NCI-H2171 treated with DMSO at 0.1 percent for 48 hours (cell line): ENCODE measurements at regions not wholly inside any gene's neighbourhood (a gene's known extent, or its start where the extent isn't known, plus 50 kb on each side); places are given as distances from the start of the nearest gene placed in this dataset.
"Not testable (repeated sequence)": the region's sequence is repeated elsewhere in the genome, so short reads cannot be mapped to it uniquely, and the experiment has no call there.

Experiments used
- DNase-seq: peaks from one replicate; lab custom pipeline; 2025; lab: John Stamatoyannopoulos, UW

DNA sequence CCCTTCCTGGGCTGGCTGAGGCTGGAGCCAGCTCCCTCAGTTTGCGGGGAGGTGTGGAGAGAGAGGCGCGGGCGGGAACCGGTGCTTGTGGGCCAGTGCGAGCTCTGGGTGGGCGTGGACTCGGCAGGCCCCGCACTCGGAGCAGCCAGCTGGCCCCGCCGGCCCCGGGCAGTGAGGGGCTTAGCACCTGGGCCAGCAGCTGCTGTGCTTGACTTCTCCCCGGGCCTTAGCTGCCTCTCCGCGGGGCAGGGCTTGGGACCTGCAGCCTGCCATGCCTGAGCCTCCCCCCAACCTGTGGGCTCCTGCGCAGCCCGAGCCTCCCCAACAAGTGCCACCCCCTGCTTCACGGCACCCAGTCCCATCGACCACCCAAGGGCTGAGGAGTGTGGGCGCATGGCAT, 81.6 kb upstream of the CCNG1 start:
- DNase-seq, result not testable (repeated sequence)

DNA sequence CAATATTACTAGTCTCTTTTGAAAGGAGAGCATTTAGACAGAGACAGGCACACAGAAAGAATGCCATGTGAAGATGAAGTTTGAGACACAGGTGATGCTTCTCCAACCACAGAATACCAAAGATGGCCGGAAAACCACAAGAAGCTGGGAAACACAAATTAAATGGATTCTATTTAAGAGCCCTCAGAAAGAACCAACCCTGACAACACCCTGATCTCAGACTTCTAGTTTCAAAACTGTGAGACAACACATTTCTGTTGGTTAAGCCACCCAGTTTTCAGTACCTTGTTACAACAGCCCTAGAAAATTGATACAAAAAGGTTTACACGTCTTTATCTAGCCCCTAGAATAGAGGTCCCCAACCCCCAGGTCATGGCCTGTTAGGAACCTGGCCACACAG, 79.8 kb upstream of the CCNG1 start:
- DNase-seq, result no peak

DNA sequence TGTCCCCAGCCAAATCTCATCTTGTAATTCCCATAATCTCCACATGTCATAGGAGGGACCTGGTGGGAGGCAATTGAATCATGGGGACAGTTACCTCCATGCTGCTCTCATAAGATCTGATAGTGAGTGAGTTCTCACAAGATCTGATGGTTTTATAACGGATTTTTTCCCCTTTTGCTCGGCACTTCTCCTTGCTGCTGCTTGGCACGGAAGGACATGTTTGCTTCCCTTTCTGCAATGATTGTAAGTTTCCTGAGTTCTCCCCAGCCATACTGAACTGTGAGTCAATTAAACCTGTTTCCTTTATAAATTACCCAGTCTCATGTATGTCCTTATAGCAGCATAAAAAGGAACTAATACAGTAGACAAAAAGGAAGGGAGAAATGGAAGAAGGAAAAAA, 76.7 kb upstream of the CCNG1 start:
- no peak for DNase-seq

DNA sequence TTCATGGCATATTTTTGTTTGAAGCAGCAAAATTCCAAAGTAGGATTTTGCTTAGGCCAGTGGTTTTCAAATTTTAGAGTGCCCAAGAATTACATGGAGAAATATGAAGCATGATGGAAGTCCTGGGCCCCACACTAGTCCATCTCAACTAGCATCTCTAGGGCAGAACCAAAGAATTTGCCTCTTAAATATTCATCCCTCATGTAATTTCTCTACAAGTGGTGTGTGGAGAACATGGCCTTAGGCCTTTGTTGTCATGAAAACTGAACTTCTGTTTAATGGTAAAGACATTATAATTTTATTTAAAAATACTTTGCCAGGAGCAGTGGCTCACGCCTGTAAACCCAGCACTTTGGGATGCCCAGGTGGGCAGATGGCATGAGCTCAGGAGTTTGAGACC, 75.9 kb upstream of the CCNG1 start:
- no peak for DNase-seq

DNA sequence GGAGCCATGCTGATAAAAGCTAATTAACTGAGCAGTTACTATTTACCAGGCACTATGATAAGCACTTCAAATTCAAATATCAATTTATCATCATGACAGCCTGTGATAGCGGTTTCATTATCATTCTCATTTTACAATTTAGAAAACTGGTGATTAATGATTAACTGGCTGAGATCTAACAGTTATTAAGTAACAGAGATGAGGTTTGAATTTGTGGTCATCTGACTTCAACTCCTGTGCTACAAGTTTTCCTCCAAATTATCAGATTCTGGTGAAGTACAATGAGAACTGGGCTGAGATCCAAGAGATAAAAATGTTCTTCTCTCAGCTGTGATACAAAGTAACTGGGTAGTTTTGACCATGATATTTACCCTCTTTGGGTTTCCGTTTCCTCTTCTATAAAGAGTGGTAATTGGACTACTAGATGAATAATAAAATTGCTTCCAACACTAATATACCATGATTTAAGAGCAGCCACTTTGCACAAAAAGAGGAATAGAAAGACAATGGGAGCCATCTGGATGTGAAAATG, 74.5 kb upstream of the CCNG1 start:
- DNase-seq, result no peak

DNA sequence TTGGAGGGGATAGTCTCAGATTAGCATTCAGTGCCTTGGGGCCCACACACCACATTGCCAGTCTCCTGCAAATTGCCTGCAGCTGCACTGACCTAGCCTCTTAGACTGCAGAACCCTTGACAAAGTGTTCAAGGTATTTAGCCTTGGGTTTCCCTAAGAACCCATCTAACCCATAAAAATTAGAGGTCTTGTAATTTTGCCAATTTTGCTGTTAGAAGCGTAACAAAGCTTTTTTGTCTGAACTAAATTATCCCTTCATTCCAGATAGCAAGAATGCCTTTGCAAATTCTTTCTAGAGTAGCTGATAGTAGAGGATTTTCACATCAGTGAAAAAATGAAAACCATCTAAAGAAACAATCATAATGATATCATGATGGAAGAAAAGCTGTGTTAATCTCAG, 74.0 kb upstream of the CCNG1 start:
- no peak for DNase-seq

DNA sequence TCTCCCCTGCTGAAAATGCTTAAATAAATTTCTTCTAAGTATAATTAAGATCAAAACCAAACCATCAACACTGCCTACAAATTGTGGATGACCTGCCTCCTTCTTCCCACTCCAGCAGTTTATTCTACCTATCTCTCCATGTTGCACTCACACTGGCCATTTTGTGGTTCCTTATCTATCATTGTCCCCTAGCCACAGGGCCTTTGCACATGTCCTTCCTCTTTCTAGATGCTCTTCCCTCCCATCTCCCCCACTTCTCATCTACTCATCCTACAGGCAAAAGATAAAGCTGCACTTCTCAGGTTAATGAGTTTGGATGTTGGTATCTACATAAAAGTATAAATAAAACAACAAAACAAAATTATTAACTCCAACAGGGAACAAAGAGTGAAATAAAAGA, 70.6 kb upstream of the CCNG1 start:
- no peak for DNase-seq

DNA sequence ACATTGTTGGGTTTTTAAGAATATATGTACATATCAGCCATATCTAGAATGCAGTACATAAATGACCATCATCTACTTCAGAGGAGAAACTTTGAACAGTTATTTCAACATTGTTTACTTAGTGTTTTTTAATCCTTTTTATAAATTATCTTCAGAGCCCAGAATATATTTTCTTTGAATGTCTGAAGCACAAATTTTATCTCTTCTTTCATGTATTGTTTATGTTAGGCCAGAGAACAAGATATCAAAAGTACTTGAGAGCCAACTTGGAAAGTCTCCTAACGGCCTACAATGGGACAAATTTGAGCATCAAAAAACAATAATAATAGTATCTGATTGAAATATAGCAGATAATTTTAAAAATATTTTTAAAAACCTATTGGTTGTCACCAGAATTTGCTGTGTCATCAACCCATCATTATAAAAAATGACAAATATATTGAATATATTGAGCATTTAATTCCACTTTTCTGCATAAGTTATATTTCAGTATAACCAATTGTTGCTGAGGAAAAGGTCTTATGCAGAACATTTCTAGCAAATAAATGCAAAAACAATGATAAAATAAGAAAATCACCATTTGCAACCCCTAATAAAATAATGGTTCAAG, 67.5 kb upstream of the CCNG1 start:
- no peak for DNase-seq

DNA sequence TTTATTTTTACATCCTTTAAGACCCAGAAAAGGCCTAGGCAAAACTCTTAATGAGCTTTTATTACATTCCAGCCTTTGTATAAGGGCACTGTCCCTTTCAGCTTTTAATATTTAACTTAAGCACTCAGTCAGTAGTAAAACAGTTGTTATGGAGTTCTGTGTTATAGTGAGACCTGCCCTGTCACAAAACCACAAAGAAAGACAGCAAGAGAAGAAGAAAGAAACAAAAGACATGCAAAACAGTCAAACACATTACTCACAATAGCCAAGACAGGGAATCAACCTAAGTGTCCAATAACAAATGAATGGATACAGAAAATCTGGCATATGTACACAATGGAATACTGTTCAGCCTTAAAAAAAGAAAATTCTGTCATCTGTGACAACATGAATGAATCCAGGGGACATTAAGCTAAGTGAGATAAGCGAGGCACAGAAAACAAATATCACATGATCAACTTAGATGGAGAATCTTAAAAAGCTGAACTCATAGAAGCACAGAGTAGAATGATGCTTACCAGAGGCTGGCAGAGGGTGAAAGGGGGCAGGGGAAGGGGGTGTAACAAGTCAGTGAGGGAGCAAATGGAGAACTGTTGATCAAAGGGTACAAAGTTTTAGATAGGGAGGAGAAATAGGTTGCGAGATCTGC, 63.8 kb upstream of the CCNG1 start:
- DNase-seq, result no peak

DNA sequence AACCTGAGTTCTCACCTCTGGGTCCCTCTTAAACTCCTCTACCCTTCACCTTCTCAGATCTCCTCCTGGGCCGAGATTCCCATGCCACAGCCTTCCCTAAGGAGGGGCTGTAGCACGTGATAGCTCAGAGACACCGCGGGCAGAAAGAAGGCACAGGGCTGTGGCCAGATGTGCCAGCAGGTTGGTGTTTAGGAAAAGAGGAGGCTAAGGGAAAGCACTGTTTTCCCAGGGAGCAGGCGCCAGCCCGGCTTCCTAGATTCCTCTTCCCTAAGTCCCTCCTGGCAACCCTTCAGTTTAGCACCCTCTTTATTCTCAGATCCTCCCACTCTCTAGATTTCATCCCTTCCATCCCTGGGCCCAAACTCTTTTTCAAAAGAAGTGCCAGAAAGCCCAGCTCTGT, 59.4 kb upstream of the CCNG1 start:
- DNase-seq, result no peak

DNA sequence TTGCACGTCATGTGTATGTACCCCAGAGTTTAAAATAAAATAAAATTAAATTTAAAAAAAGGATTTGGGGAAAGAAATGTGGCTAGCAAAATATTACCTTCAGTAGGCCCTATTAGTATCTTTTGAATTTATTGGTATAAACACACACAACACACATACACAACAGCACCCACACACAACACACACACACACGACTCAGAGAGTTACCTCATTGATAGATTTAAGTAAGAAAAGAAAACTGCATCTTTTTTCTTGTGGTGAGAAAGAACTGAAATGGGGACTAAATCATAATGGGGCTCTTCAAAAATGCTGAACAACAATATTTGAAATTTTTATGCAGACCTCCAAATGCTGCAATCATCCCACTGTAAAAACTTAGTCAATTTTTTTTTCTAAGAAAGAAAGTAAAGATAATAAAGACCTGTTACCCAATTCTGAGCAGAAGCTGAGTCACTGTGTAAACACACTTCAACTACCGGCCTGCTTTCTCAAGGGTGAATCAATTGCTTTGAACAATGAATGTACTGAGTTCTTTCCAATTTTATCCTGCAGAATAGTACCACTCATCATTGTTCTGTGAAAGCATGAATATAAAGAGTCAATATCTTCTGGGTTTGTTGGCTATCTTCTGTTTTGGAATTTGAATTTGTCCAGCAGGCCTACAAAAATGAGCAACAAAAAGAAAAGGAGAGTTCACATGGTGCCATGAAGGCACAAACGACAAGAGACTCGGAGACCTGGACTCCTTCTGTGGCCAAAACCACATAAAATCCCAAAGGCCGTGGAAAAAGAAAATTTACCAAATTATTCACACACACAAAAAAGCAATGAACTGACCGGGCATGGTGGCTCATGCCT, 57.9 kb upstream of the CCNG1 start:
- no peak for DNase-seq

DNA sequence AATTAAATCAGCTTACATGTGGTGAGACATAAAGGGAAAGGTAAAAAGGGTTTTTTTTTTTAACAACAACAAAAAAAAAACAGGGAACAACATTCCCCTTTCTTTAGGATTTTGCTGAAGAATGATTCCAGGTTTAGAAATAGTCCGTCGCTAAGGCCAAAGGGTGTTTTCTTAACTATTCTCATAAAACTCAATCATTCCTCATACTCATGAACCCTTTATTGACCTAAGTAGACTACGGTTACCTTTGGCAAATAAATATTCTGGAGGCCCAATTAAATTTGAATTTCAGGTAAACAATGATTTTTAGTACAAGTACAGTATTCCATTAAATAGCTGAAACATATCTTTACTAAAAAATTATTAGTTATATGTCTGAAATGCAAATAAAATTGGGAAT, 55.6 kb upstream of the CCNG1 start:
- no peak for DNase-seq

DNA sequence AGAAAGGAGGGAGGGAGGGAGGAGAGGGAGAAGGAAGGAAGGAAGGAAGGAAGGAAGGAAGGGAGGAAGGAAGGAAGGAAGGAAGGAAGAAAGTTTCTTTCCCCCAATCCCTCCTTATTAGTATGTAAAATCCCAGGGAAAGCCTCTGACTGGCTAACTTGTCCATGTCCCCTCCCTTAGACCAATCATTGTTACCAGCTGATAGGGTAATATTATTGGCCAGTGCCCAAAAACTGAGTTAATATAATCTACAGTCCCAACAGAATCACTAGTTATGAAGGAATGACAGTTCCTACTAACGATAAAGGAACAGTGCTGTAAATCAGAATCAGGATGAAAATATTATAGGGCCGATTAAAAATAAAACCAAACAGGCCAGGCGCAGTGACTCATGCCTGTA, 53.6 kb upstream of the CCNG1 start:
- no peak for DNase-seq

DNA sequence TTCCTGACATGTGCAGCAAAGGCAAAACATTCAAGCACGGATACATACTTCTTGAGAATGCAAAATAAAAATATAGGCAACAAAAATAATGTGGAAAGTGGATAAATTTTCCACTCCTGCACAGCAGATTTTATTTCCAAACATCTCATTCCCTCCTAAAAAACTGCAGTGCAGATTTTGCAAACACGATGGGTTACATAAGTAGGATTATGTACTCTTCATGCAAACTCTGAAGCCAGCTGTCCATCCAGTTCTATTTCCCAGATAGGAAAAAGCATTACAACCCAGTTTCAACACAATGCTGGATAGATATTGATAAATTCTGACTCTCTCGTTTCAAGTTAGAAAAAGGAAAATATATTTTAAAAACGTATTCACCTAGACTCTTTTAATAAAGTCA, 52.7 kb upstream of the CCNG1 start:
- no peak for DNase-seq

DNA sequence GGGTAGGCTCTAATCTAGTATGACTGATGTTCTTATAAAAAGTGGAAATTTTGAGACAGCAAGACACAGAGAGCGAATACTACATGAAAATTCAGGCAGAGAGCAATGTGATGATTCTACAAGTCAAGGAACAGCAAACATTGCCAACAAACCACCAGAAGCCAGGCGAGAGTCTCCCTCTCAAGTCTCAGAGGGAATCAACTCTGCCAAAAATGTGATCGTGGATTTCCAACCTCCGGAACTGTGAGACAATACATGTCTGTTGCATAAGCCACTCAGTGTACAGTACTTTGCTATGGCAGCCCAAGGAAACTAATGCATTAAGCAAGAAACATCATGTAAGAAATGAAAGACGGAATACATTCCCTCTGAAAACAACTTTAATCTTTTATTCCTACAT, 52.1 kb upstream of the CCNG1 start:
- DNase-seq, result no peak

DNA sequence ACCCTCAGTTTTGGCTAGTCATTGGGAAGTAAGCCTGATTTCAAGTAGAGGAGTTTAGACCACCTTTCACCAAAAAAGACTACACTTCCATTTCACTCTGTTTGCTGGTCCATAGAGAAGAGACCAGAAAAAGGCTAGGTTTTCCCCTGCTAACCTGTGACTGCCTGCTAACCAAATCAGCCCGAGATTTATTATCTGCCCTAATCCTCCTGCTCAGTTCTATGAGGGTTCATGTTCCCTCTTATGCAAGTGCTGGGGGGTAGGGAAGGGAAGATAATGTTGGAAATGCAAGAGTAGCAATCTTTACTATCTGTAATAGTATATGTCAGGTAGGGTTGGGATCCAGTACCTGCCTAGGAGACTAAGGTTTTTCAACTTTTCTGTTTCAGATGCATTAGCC, 51.6 kb upstream of the CCNG1 start:
- DNase-seq, result no peak

DNA sequence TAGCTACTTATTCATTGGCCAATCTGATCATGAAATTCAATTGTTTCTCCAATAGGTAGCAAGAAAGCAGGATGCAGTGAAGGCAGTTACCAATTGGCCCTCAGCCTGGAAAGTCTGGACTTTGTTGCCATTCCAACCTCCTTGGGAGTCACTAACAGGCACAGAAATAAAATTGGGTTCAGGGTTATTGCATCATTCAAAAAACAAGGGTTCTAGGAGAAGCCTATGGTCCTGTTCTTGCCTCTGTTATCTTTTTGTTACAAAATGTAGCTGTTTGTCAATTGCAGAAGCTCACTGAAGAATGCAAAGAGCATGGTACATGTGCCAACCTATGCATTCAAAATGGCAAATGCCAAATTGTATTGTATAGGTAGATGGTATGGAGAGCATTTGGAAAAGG, 51.0 kb upstream of the CCNG1 start:
- no peak for DNase-seq

DNA sequence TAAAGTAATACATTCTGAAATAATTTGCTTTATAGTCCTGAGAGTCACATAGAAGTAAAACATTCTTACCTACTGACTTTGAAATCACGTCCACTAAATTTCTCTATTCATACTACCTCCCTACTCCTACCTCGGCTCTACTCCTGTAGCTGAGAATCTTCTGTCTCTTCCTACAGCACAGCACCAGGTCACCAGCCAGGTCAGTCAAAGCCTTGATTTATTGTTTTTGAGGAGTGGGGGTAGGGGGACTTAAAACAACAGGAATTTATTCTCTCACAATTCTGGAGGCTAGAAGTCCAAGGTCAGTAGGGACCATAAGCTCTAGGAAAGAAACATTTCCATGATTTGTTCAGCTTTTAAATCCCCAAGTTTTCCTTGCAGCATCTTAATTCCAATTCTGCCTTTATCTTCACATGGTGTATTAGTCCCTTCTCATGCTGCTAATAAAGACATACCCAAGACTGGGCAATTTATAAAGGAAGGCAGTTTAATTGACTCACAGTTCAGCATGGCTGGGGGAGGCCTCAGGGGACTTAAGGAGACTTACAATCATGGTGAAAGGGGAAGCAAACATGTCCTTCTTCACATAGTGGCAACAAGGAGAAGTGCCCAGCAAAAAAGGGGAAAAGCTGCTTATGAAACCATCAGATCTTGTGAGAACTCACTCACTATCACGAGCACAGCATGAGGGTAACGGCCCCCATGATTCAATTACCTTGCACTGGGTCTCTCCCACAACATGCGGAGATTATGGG, 49.6 kb upstream of the CCNG1 start:
- DNase-seq, result no peak
